ENCODE measurements at regions not wholly inside any gene's neighbourhood (a gene's known extent, or its start where the extent isn't known, plus 50 kb on each side); places are given as distances from the start of the nearest gene placed in this dataset.

DNA sequence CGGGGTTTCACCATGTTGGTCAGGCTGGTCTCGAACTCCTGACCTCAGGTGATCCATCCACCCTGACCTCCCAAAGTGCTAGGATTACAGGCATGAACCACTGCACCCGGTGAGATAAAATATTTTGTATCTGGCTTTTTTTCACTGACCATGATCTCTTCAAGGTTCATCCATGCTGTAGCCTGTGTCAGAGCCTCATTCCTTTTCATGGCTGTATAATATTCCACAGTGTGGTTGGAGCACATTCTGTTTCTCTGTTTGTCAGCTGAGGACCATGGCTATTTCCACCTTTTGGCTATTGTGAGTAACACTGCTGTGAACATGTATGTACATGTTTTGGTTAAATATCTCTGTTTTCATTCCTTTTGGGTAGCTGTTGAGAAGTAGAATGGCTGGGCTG is 169.2 kb downstream of the SHOX start:
- TF ChIP-seq, protein P1, sequence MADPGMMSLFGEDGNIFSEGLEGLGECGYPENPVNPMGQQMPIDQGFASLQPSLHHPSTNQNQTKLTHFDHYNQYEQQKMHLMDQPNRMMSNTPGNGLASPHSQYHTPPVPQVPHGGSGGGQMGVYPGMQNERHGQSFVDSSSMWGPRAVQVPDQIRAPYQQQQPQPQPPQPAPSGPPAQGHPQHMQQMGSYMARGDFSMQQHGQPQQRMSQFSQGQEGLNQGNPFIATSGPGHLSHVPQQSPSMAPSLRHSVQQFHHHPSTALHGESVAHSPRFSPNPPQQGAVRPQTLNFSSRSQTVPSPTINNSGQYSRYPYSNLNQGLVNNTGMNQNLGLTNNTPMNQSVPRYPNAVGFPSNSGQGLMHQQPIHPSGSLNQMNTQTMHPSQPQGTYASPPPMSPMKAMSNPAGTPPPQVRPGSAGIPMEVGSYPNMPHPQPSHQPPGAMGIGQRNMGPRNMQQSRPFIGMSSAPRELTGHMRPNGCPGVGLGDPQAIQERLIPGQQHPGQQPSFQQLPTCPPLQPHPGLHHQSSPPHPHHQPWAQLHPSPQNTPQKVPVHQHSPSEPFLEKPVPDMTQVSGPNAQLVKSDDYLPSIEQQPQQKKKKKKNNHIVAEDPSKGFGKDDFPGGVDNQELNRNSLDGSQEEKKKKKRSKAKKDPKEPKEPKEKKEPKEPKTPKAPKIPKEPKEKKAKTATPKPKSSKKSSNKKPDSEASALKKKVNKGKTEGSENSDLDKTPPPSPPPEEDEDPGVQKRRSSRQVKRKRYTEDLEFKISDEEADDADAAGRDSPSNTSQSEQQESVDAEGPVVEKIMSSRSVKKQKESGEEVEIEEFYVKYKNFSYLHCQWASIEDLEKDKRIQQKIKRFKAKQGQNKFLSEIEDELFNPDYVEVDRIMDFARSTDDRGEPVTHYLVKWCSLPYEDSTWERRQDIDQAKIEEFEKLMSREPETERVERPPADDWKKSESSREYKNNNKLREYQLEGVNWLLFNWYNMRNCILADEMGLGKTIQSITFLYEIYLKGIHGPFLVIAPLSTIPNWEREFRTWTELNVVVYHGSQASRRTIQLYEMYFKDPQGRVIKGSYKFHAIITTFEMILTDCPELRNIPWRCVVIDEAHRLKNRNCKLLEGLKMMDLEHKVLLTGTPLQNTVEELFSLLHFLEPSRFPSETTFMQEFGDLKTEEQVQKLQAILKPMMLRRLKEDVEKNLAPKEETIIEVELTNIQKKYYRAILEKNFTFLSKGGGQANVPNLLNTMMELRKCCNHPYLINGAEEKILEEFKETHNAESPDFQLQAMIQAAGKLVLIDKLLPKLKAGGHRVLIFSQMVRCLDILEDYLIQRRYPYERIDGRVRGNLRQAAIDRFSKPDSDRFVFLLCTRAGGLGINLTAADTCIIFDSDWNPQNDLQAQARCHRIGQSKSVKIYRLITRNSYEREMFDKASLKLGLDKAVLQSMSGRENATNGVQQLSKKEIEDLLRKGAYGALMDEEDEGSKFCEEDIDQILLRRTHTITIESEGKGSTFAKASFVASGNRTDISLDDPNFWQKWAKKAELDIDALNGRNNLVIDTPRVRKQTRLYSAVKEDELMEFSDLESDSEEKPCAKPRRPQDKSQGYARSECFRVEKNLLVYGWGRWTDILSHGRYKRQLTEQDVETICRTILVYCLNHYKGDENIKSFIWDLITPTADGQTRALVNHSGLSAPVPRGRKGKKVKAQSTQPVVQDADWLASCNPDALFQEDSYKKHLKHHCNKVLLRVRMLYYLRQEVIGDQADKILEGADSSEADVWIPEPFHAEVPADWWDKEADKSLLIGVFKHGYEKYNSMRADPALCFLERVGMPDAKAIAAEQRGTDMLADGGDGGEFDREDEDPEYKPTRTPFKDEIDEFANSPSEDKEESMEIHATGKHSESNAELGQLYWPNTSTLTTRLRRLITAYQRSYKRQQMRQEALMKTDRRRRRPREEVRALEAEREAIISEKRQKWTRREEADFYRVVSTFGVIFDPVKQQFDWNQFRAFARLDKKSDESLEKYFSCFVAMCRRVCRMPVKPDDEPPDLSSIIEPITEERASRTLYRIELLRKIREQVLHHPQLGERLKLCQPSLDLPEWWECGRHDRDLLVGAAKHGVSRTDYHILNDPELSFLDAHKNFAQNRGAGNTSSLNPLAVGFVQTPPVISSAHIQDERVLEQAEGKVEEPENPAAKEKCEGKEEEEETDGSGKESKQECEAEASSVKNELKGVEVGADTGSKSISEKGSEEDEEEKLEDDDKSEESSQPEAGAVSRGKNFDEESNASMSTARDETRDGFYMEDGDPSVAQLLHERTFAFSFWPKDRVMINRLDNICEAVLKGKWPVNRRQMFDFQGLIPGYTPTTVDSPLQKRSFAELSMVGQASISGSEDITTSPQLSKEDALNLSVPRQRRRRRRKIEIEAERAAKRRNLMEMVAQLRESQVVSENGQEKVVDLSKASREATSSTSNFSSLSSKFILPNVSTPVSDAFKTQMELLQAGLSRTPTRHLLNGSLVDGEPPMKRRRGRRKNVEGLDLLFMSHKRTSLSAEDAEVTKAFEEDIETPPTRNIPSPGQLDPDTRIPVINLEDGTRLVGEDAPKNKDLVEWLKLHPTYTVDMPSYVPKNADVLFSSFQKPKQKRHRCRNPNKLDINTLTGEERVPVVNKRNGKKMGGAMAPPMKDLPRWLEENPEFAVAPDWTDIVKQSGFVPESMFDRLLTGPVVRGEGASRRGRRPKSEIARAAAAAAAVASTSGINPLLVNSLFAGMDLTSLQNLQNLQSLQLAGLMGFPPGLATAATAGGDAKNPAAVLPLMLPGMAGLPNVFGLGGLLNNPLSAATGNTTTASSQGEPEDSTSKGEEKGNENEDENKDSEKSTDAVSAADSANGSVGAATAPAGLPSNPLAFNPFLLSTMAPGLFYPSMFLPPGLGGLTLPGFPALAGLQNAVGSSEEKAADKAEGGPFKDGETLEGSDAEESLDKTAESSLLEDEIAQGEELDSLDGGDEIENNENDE (IDR thresholded peaks at IDR 0.05; ENCODE audit: low read depth, low read length) = no peak
- TF ChIP-seq SNRNP70 (optimal IDR thresholded peaks at IDR 0.05; ENCODE audit: low read depth, low read length) (no peak), CEBPB (tag; IDR thresholded peaks at IDR 0.05) (no peak), MAFK (IDR thresholded peaks at IDR 0.05; ENCODE audit: low read length) (no peak), SREBF1 (IDR thresholded peaks at IDR 0.05; ENCODE audit: borderline replicate concordance, low read depth, low read length) (no peak), CTCF (IDR thresholded peaks at IDR 0.05 in 2 of 3, conservative IDR thresholded peaks at IDR 0.05 in 1 of 3; ENCODE audit: insufficient read depth in 2 of 3, low read depth in 1 of 3, low read length in 3 of 3) (no peak), JUNB (CRISPR knock-in tag; conservative IDR thresholded peaks at IDR 0.05) (no peak), ELF1 (tag; IDR thresholded peaks at IDR 0.05) (no peak), EP300 (IDR thresholded peaks at IDR 0.05; ENCODE audit: low read length) (no peak), IRF2 (CRISPR knock-in tag; IDR thresholded peaks at IDR 0.05) (no peak), MYNN (IDR thresholded peaks at IDR 0.05) (no peak), MYNN (CRISPR knock-in tag; IDR thresholded peaks at IDR 0.05) (no peak), EZH2 (IDR thresholded peaks at IDR 0.05; ENCODE audit: borderline replicate concordance, low read depth, low read length) (no peak), POLR2A (conservative IDR thresholded peaks at IDR 0.05) (no peak)
